UCSD-AML1 (cell line): ENCODE measurements at regions not wholly inside any gene's neighbourhood (a gene's known extent, or its start where the extent isn't known, plus 50 kb on each side); places are given as distances from the start of the nearest gene placed in this dataset.
"Not testable (repeated sequence)": the region's sequence is repeated elsewhere in the genome, so short reads cannot be mapped to it uniquely, and the experiment has no call there.

ENCODE experiments used
- DNase-seq: peaks from one replicate; lab custom pipeline; 2025; ENCODE audit not compliant: unreplicated experiment; lab: John Stamatoyannopoulos, UW

- DNase-seq = no peak
Measured at GRCh38 chr9:1910269-1910811, 104.8 kb upstream of the SMARCA2 start.

- no peak for DNase-seq
Measured at GRCh38 chr9:1913631-1914330, 101.4 kb upstream of the SMARCA2 start.

- no peak for DNase-seq
Measured at GRCh38 chr9:1916095-1916494, 99.1 kb upstream of the SMARCA2 start.

- DNase-seq = no peak
Measured at GRCh38 chr9:1916655-1917054, 98.5 kb upstream of the SMARCA2 start.

- DNase-seq = no peak
Measured at GRCh38 chr9:1917396-1917935, 97.7 kb upstream of the SMARCA2 start.

- no peak for DNase-seq
Measured at GRCh38 chr9:1918108-1918507, 97.0 kb upstream of the SMARCA2 start.

GRCh38 chr9:1918622-1919021, 96.5 kb upstream of the SMARCA2 start:
- no peak for DNase-seq

- DNase-seq = no peak
Measured at GRCh38 chr9:1919229-1919628, 95.9 kb upstream of the SMARCA2 start.

- no peak for DNase-seq
Measured at GRCh38 chr9:1920386-1920785, 94.8 kb upstream of the SMARCA2 start.

GRCh38 chr9:1922026-1922425, 93.1 kb upstream of the SMARCA2 start:
- DNase-seq = no peak

- DNase-seq = no peak
Measured at GRCh38 chr9:1927546-1927945, 87.6 kb upstream of the SMARCA2 start.

- no peak for DNase-seq
Measured at GRCh38 chr9:1929134-1929533, 86.0 kb upstream of the SMARCA2 start.

- DNase-seq = no peak
Measured at GRCh38 chr9:1929722-1930244, 85.4 kb upstream of the SMARCA2 start.

GRCh38 chr9:1930245-1930736, 84.9 kb upstream of the SMARCA2 start:
- DNase-seq = not testable (repeated sequence)

GRCh38 chr9:1938135-1938534, 77.0 kb upstream of the SMARCA2 start:
- no peak for DNase-seq

GRCh38 chr9:1938675-1939170, 76.4 kb upstream of the SMARCA2 start:
- no peak for DNase-seq

GRCh38 chr9:1939466-1939865, 75.7 kb upstream of the SMARCA2 start:
- no peak for DNase-seq

- no peak for DNase-seq
Measured at GRCh38 chr9:1939926-1940368, 75.2 kb upstream of the SMARCA2 start.

GRCh38 chr9:1941989-1942388, 73.2 kb upstream of the SMARCA2 start:
- no peak for DNase-seq

GRCh38 chr9:1946526-1947283, 68.4 kb upstream of the SMARCA2 start:
- DNase-seq = no peak

- DNase-seq = no peak
Measured at GRCh38 chr9:1947438-1947837, 67.7 kb upstream of the SMARCA2 start.
